ENCODE measurements at regions not wholly inside any gene's neighbourhood (a gene's known extent, or its start where the extent isn't known, plus 50 kb on each side); places are given as distances from the start of the nearest gene placed in this dataset.
"Not testable (repeated sequence)": the region's sequence is repeated elsewhere in the genome, so short reads cannot be mapped to it uniquely, and the experiment has no call there.

- no peaks in the 10 kb centered on the region for H3K36me3 Mint-ChIP-seq (ENCODE audit: low read depth)
- H3K27me3 Mint-ChIP-seq, result peaks cover 3% of the 10 kb centered on the region
- H3K9me3 Mint-ChIP-seq, result no peaks in the 10 kb centered on the region
- no peaks in the 10 kb centered on the region for H3K4me1 Mint-ChIP-seq
- no peak for ATAC-seq (replicated peaks)
- H3K4me3 Mint-ChIP-seq, result no peak overlapping the region
- H3K27ac Mint-ChIP-seq, result no peak overlapping the region
These were observed 53.8 kb upstream of the ADAMTS18 start for GRCh38 chr16:77488652-77489051.

GRCh38 chr16:77491091-77491490, 56.3 kb upstream of the ADAMTS18 start:
- no peak for ATAC-seq (replicated peaks)
- H3K27me3 Mint-ChIP-seq, result no peaks in the 10 kb centered on the region
- no peaks in the 10 kb centered on the region for H3K4me1 Mint-ChIP-seq
- H3K36me3 Mint-ChIP-seq (ENCODE audit: low read depth), result no peaks in the 10 kb centered on the region
- H3K27ac Mint-ChIP-seq, result no peak overlapping the region
- H3K4me3 Mint-ChIP-seq, result no peak overlapping the region
- no peaks in the 10 kb centered on the region for H3K9me3 Mint-ChIP-seq

- no peaks in the 10 kb centered on the region for H3K36me3 Mint-ChIP-seq (ENCODE audit: low read depth)
- no peak overlapping the region for H3K27ac Mint-ChIP-seq
- H3K4me1 Mint-ChIP-seq, result no peaks in the 10 kb centered on the region
- peaks cover 7% of the 10 kb centered on the region for H3K27me3 Mint-ChIP-seq
- no peaks in the 10 kb centered on the region for H3K9me3 Mint-ChIP-seq
- no peak overlapping the region for H3K4me3 Mint-ChIP-seq
- no peak for ATAC-seq (replicated peaks)
These were observed 62.1 kb upstream of the ADAMTS18 start for GRCh38 chr16:77496934-77497333.

- ATAC-seq (replicated peaks), result no peak
- H3K27ac Mint-ChIP-seq, result no peak overlapping the region
- H3K27me3 Mint-ChIP-seq, result peaks cover 7% of the 10 kb centered on the region
- H3K9me3 Mint-ChIP-seq, result no peaks in the 10 kb centered on the region
- no peaks in the 10 kb centered on the region for H3K36me3 Mint-ChIP-seq (ENCODE audit: low read depth)
- no peaks in the 10 kb centered on the region for H3K4me1 Mint-ChIP-seq
- H3K4me3 Mint-ChIP-seq, result no peak overlapping the region
These were observed 64.8 kb upstream of the ADAMTS18 start for GRCh38 chr16:77499373-77500285.

GRCh38 chr16:77500286-77500598, 65.4 kb upstream of the ADAMTS18 start:
- no peaks in the 10 kb centered on the region for H3K4me1 Mint-ChIP-seq
- no peak overlapping the region for H3K4me3 Mint-ChIP-seq
- no peaks in the 10 kb centered on the region for H3K36me3 Mint-ChIP-seq (ENCODE audit: low read depth)
- no peaks in the 10 kb centered on the region for H3K9me3 Mint-ChIP-seq
- peaks cover 7% of the 10 kb centered on the region for H3K27me3 Mint-ChIP-seq
- no peak overlapping the region for H3K27ac Mint-ChIP-seq
- ATAC-seq (replicated peaks), result no peak

GRCh38 chr16:77500934-77501664, 66.3 kb upstream of the ADAMTS18 start:
- peaks cover 7% of the 10 kb centered on the region for H3K27me3 Mint-ChIP-seq
- no peak overlapping the region for H3K4me3 Mint-ChIP-seq
- H3K36me3 Mint-ChIP-seq (ENCODE audit: low read depth), result no peaks in the 10 kb centered on the region
- H3K27ac Mint-ChIP-seq, result no peak overlapping the region
- no peak for ATAC-seq (replicated peaks)
- H3K9me3 Mint-ChIP-seq, result no peaks in the 10 kb centered on the region
- no peaks in the 10 kb centered on the region for H3K4me1 Mint-ChIP-seq

GRCh38 chr16:77502448-77502847, 67.6 kb upstream of the ADAMTS18 start:
- Mint-ChIP-seq H3K27me3 (peaks cover 7% of the 10 kb centered on the region), H3K27ac (no peak overlapping the region), H3K9me3 (no peaks in the 10 kb centered on the region), H3K36me3 (ENCODE audit: low read depth) (no peaks in the 10 kb centered on the region), H3K4me3 (no peak overlapping the region), H3K4me1 (no peaks in the 10 kb centered on the region)
- ATAC-seq (replicated peaks), result no peak

GRCh38 chr16:77506492-77506891, 71.7 kb upstream of the ADAMTS18 start:
- not testable (repeated sequence) for H3K27ac Mint-ChIP-seq; H3K4me3 Mint-ChIP-seq; H3K4me1 Mint-ChIP-seq; H3K9me3 Mint-ChIP-seq; H3K36me3 Mint-ChIP-seq (ENCODE audit: low read depth); ATAC-seq (replicated peaks)
- H3K27me3 Mint-ChIP-seq, result peaks cover 14% of the 10 kb centered on the region

- H3K4me3 Mint-ChIP-seq, result no peak overlapping the region
- peaks cover 14% of the 10 kb centered on the region for H3K27me3 Mint-ChIP-seq
- ATAC-seq (replicated peaks), result no peak
- no peaks in the 10 kb centered on the region for H3K4me1 Mint-ChIP-seq
- peaks cover 4% of the 10 kb centered on the region for H3K9me3 Mint-ChIP-seq
- H3K36me3 Mint-ChIP-seq (ENCODE audit: low read depth), result no peaks in the 10 kb centered on the region
- H3K27ac Mint-ChIP-seq, result no peak overlapping the region
These were observed 74.2 kb upstream of the ADAMTS18 start for GRCh38 chr16:77509051-77509450.

- no peak for ATAC-seq (replicated peaks)
- Mint-ChIP-seq H3K4me1 (no peaks in the 10 kb centered on the region), H3K9me3 (peaks cover 4% of the 10 kb centered on the region), H3K4me3 (no peak overlapping the region), H3K27ac (no peak overlapping the region), H3K27me3 (peaks cover 14% of the 10 kb centered on the region), H3K36me3 (ENCODE audit: low read depth) (no peaks in the 10 kb centered on the region)
These were observed 75.0 kb upstream of the ADAMTS18 start for GRCh38 chr16:77509796-77510195.

- Mint-ChIP-seq H3K36me3 (ENCODE audit: low read depth) (no peaks in the 10 kb centered on the region), H3K27me3 (peaks cover 17% of the 10 kb centered on the region), H3K9me3 (peaks cover 4% of the 10 kb centered on the region), H3K4me3 (no peak overlapping the region), H3K4me1 (no peaks in the 10 kb centered on the region), H3K27ac (no peak overlapping the region)
- ATAC-seq (replicated peaks), result no peak
These were observed 76.2 kb upstream of the ADAMTS18 start for GRCh38 chr16:77511053-77511452.

GRCh38 chr16:77514500-77515220, 79.8 kb upstream of the ADAMTS18 start:
- Mint-ChIP-seq H3K9me3 (peaks cover 4% of the 10 kb centered on the region), H3K4me1 (no peaks in the 10 kb centered on the region), H3K36me3 (ENCODE audit: low read depth) (no peaks in the 10 kb centered on the region), H3K4me3 (no peak overlapping the region), H3K27me3 (peaks cover 17% of the 10 kb centered on the region), H3K27ac (no peak overlapping the region)
- ATAC-seq (replicated peaks), result no peak

GRCh38 chr16:77525226-77525625, 90.4 kb upstream of the ADAMTS18 start:
- not testable (repeated sequence) for H3K36me3 Mint-ChIP-seq (ENCODE audit: low read depth); H3K4me1 Mint-ChIP-seq; H3K9me3 Mint-ChIP-seq; H3K27ac Mint-ChIP-seq; H3K27me3 Mint-ChIP-seq; H3K4me3 Mint-ChIP-seq; ATAC-seq (replicated peaks)

GRCh38 chr16:77531752-77532151, 96.9 kb upstream of the ADAMTS18 start:
- no peak overlapping the region for H3K27ac Mint-ChIP-seq
- H3K27me3 Mint-ChIP-seq, result peaks cover 11% of the 10 kb centered on the region
- H3K36me3 Mint-ChIP-seq (ENCODE audit: low read depth), result no peaks in the 10 kb centered on the region
- no peaks in the 10 kb centered on the region for H3K9me3 Mint-ChIP-seq
- no peak for ATAC-seq (replicated peaks)
- H3K4me3 Mint-ChIP-seq, result no peak overlapping the region
- no peaks in the 10 kb centered on the region for H3K4me1 Mint-ChIP-seq

- Mint-ChIP-seq H3K9me3 (no peaks in the 10 kb centered on the region), H3K27ac (no peak overlapping the region), H3K4me3 (no peak overlapping the region), H3K27me3 (peaks cover 21% of the 10 kb centered on the region), H3K36me3 (ENCODE audit: low read depth) (no peaks in the 10 kb centered on the region), H3K4me1 (no peaks in the 10 kb centered on the region)
- ATAC-seq (replicated peaks), result no peak
These were observed 102.0 kb upstream of the ADAMTS18 start for GRCh38 chr16:77536809-77537208.

Data from activated T-helper 17 cell treated with anti-CD3 and anti-CD28 coated beads, Interleukin-2, amount 50 U/mL, for 72 hours (primary cell).